Nephron (organoid): ENCODE measurements at regions not wholly inside any gene's neighbourhood (a gene's known extent, or its start where the extent isn't known, plus 50 kb on each side); places are given as distances from the start of the nearest gene placed in this dataset.
A peak's percentile ranks its signal among the peaks of the same experiment; 100 is the strongest.

Experiments used
- H3K27ac Mint-ChIP-seq, 3 experiments: 2 replicates each; pipeline ENCODE4 v1.8.0; 2020; ENCODE audit warnings: mixed read lengths in 3 of 3, mild to moderate bottlenecking in 2 of 3, moderate library complexity in 1 of 3
- H3K27me3 Mint-ChIP-seq: 2 replicates; pipeline ENCODE4 v1.8.0; 2021; ENCODE audit warnings: low read depth, mild to moderate bottlenecking, moderate library complexity, mixed read lengths
- H3K36me3 Mint-ChIP-seq: 2 replicates; pipeline ENCODE4 v1.8.0; 2020; ENCODE audit warnings: low read depth, mixed read lengths
- H3K4me1 Mint-ChIP-seq: 2 replicates; pipeline ENCODE4 v1.8.0; 2020; ENCODE audit warnings: mixed read lengths
- H3K4me3 Mint-ChIP-seq, 3 experiments: 2 replicates each; pipeline ENCODE4 v1.8.0; 2020; ENCODE audit warnings: mild to moderate bottlenecking in 3 of 3, mixed read lengths in 3 of 3, moderate library complexity in 2 of 3
- H3K9me3 Mint-ChIP-seq: 2 replicates; pipeline ENCODE4 v1.8.0; 2020; ENCODE audit warnings: mixed read lengths
- TF ChIP-seq, protein P1 (sequence below), 3 experiments: fragments of 200-600 bp; sonication (generic); IDR thresholded peaks; one replicate each; pipeline ENCODE4 v1.5.0; 2021; ENCODE audit warnings: antibody characterized with exemption in 3 of 3; ENCODE audit not compliant: unreplicated experiment in 3 of 3

DNA sequence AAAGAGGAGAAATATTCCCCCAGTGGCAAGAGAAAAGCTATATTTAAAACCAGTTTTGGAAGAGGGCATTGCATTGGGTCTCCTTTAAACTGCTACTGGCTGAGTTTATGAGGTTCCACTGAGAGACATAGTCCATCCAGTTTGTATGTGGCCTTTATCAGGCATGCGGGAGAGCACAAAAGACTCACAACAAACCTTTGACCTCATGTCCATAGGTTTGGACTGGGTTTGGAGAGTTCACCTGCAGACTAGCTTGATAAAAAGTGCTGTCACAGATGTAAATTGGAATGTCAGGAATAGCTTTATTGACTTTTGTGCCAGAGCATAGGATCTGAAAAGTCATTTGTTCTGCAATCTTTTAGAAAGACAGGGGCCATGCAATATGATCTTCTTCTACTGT, 131.0 kb upstream of the NRIP1 start:
- Mint-ChIP-seq H3K9me3 (peaks cover 2% of the 10 kb centered on the region), H3K36me3 (no peaks in the 10 kb centered on the region), H3K4me1 (peaks cover 30% of the 10 kb centered on the region), H3K4me3 (no peak overlapping the region), H3K27ac (peak overlapping the region in 1 of 3 experiments; percentile 23), H3K27me3 (no peaks in the 10 kb centered on the region)
- TF ChIP-seq, protein P1, sequence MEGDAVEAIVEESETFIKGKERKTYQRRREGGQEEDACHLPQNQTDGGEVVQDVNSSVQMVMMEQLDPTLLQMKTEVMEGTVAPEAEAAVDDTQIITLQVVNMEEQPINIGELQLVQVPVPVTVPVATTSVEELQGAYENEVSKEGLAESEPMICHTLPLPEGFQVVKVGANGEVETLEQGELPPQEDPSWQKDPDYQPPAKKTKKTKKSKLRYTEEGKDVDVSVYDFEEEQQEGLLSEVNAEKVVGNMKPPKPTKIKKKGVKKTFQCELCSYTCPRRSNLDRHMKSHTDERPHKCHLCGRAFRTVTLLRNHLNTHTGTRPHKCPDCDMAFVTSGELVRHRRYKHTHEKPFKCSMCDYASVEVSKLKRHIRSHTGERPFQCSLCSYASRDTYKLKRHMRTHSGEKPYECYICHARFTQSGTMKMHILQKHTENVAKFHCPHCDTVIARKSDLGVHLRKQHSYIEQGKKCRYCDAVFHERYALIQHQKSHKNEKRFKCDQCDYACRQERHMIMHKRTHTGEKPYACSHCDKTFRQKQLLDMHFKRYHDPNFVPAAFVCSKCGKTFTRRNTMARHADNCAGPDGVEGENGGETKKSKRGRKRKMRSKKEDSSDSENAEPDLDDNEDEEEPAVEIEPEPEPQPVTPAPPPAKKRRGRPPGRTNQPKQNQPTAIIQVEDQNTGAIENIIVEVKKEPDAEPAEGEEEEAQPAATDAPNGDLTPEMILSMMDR (IDR thresholded peaks at IDR 0.05; ENCODE audit: unreplicated experiment in 3 of 3), result no peak

DNA sequence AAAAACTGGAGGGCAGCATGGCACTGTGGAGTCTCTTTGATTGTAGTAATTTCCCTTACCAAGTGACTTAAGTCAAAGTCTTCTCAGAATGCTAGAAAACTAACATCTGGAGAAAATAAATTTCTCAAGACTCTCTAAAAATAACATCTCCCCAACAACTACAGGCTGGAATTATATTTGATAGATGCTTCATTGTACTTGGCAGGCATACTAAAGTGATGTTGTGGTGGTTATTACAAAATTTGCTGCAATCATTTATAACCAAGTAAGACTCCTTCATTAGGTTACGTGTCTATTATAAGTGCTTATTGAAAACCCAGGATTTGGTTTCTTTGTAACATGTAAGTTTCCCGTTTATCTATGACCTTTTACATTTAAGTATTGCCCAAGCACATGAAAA, 132.9 kb upstream of the NRIP1 start:
- Mint-ChIP-seq H3K27ac (peak overlapping the region in 1 of 3 experiments; percentile 37), H3K4me1 (peaks cover 27% of the 10 kb centered on the region), H3K4me3 (no peak overlapping the region), H3K36me3 (no peaks in the 10 kb centered on the region), H3K27me3 (no peaks in the 10 kb centered on the region), H3K9me3 (no peaks in the 10 kb centered on the region)
- TF ChIP-seq, protein P1 (IDR thresholded peaks at IDR 0.05; ENCODE audit: unreplicated experiment in 3 of 3), result no peak

DNA sequence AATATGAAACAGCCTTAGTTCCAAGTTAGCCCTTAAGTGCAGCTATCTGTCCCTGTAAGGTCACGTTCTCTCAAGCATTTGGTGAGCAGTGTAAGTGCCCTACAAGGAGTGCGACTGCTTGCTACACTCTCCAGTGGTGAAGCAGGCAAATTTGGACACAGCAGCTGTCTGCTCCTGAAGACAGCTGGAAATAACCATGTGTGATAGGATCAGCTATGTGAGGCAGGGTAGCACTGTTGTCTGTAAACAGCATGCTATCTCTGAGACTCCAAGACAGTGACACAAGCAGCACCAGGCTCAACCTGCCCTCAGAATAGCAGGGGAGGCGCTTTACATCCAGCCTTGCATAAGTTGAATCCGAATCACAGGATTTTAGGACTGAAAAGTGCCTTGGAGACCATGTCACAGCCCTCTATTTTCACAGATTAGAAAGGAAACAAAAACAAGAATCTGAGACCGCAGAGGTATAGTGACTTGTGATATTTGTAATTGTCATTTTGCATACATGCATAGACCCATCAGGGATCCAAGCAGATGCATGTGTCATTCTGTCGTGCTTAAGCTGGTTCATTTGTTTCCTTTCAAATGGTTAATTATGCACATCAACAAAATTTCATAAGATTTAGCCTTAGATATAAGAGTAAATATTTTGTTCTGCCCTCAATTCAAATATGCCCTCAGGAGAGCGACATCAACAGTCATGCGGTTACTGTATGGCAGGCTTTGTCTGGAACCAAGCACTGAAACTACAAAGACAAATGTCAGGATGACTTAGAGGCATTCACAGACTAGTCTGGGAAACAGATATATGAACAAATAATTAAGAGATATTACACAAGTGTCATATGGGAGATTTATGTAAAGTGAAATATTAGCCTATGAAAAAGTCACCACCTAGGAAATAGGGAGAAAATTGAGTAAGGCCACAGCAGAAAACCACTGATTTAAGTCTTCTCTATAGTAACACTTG, 134.9 kb upstream of the NRIP1 start:
- H3K36me3 Mint-ChIP-seq, result no peaks in the 10 kb centered on the region
- H3K9me3 Mint-ChIP-seq, result no peaks in the 10 kb centered on the region
- TF ChIP-seq, protein P1 (IDR thresholded peaks at IDR 0.05; ENCODE audit: unreplicated experiment in 3 of 3), result no peak
- no peak overlapping the region for H3K4me3 Mint-ChIP-seq
- peaks cover 38% of the 10 kb centered on the region for H3K4me1 Mint-ChIP-seq
- H3K27me3 Mint-ChIP-seq, result no peaks in the 10 kb centered on the region
- no peak overlapping the region for H3K27ac Mint-ChIP-seq

DNA sequence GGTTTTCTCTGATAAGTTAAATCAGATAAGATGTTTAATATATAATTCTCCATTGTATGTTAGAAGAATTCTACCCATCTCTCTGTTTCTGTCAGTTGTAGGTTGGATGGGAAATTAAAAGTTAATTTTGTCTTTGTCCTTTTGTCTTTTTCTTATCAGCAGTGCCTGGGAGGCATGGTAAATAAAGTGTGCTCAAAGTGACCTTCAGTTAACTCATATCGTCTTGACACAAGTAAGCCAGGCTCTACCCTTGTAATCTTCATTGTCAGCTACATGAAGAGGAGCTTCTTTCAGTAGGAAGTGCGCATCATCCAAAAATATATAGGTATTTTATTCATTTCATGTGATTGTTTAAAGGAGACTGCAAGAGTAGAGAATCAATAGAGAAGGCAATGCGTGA, 138.9 kb upstream of the NRIP1 start:
- H3K27me3 Mint-ChIP-seq, result no peaks in the 10 kb centered on the region
- H3K4me3 Mint-ChIP-seq, result no peak overlapping the region
- peaks cover 5% of the 10 kb centered on the region for H3K9me3 Mint-ChIP-seq
- H3K27ac Mint-ChIP-seq, result peak overlapping the region; percentile 21 to 62 (median 48)
- no peaks in the 10 kb centered on the region for H3K36me3 Mint-ChIP-seq
- TF ChIP-seq, protein P1 (IDR thresholded peaks at IDR 0.05; ENCODE audit: unreplicated experiment in 3 of 3), result no peak
- peaks cover 24% of the 10 kb centered on the region for H3K4me1 Mint-ChIP-seq

DNA sequence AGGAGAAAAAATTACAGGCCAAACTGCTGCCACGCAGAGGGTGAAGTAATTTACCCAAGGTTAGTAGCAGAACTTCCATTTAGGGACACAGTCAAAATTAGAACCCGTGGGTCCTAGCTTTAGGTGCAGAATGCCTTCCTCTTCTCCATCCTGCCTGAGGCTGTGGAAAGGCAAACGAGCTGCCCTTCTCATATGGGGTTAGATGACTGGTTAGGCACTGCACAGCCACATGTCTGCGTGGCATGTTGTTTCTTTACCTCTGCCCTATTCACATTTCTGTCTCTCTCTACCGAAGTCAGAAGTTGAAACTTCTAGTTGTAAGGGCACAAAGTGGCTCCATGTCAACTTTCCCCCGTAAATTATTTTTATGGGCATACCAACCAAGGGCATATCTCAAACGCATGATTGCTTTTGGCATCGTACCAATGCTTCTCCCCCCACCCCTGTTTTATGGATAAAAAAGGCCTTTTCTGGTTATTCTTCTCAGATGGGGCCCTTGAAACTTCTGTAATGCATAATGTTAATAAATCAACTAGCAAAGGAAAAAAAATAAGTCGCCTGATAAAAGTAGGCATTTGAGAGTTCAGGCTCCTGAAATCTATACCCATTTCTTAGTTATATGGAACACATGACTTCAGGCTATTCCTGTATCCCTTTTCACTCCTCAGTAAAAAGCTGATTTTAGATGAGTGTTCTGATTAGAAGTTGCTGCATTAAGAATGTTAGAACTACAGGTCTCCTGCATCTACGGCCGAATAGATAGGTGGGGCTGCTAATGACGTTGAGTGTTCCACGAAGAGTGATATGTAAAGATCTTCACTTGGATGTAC, 139.6 kb upstream of the NRIP1 start:
- Mint-ChIP-seq H3K27me3 (no peaks in the 10 kb centered on the region), H3K4me3 (no peak overlapping the region), H3K9me3 (peaks cover 5% of the 10 kb centered on the region), H3K27ac (peak overlapping the region; percentile 48 to 63 (median 62)), H3K4me1 (peaks cover 24% of the 10 kb centered on the region), H3K36me3 (no peaks in the 10 kb centered on the region)
- TF ChIP-seq, protein P1 (IDR thresholded peaks at IDR 0.05; ENCODE audit: unreplicated experiment in 3 of 3), result no peak
